WERI-Rb-1 (cell line): ENCODE measurements at regions not wholly inside any gene's neighbourhood (a gene's known extent, or its start where the extent isn't known, plus 50 kb on each side); places are given as distances from the start of the nearest gene placed in this dataset.

Experiments used
- DNase-seq: peaks from one replicate; pipeline ENCODE4 v3.0.0-alpha.2; 2020
- H3K27ac ChIP-seq: fragments of 250-450 bp; sonication (Bioruptor Pico); 2 replicates; pipeline ENCODE4 v1.5.1; 2020; ENCODE audit warnings: mild to moderate bottlenecking, moderate library complexity
- H3K27me3 ChIP-seq: fragments of 250-450 bp; sonication (Bioruptor Pico); 2 replicates; pipeline ENCODE4 v1.5.1; 2021; ENCODE audit warnings: mild to moderate bottlenecking, low read depth, moderate library complexity; ENCODE audit not compliant: insufficient read depth, severe bottlenecking
- H3K36me3 ChIP-seq: fragments of 250-450 bp; sonication (Bioruptor Pico); 2 replicates; pipeline ENCODE4 v1.5.1; 2020; ENCODE audit warnings: mild to moderate bottlenecking, moderate library complexity
- H3K4me3 ChIP-seq: 2 replicates; pipeline ENCODE4 v1.5.1; 2011; ENCODE audit warnings: low read depth, mild to moderate bottlenecking, control low read depth, low read length
- H3K9me3 ChIP-seq: fragments of 250-450 bp; sonication (Bioruptor Pico); 2 replicates; pipeline ENCODE4 v1.5.1; 2021; ENCODE audit warnings: mild to moderate bottlenecking, moderate library complexity; ENCODE audit not compliant: severe bottlenecking
- CTCF ChIP-seq: IDR thresholded peaks from 2 replicates; pipeline ENCODE4 v1.5.1; 2011; ENCODE audit warnings: low read depth, mild to moderate bottlenecking, control low read depth, inconsistent platforms, low read length

GRCh38 chr3:165645191-165645590 lies 192.0 kb downstream of the BCHE start:
- no peaks in the 10 kb centered on the region for H3K9me3 ChIP-seq
- no peak overlapping the region for H3K4me3 ChIP-seq
- no peak overlapping the region for H3K27ac ChIP-seq
- no peak for DNase-seq
- TF ChIP-seq CTCF = no peak
- H3K36me3 ChIP-seq = no peaks in the 10 kb centered on the region
- H3K27me3 ChIP-seq = no peaks in the 10 kb centered on the region

DNA sequence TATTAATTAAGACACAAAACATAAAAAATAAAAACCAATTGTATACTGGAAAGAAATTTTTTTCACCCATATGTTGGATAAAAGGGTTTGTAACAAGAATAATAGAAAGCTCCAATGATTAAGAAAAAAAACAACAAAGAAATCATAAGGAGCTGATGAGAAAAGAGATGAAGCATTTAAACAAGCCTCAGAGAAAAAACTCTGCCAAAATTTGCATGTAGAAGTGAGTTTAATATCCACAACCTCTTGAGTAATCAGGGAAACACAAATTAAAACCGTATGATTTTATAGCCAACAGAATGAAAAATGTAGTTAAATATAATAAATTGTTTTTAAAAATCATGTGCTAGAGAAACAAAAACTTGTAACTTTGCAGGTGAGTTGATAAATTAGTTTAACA lies 192.9 kb downstream of the BCHE start:
- Histone ChIP-seq H3K36me3 (no peaks in the 10 kb centered on the region), H3K27me3 (no peaks in the 10 kb centered on the region), H3K4me3 (no peak overlapping the region), H3K27ac (no peak overlapping the region), H3K9me3 (no peaks in the 10 kb centered on the region)
- TF ChIP-seq CTCF = no peak
- no peak for DNase-seq

GRCh38 chr3:165643425-165643824 lies 193.8 kb downstream of the BCHE start:
- no peak for TF ChIP-seq CTCF
- no peaks in the 10 kb centered on the region for H3K36me3 ChIP-seq
- no peaks in the 10 kb centered on the region for H3K9me3 ChIP-seq
- H3K27me3 ChIP-seq = no peaks in the 10 kb centered on the region
- H3K27ac ChIP-seq = no peak overlapping the region
- no peak for DNase-seq
- H3K4me3 ChIP-seq = no peak overlapping the region

DNA sequence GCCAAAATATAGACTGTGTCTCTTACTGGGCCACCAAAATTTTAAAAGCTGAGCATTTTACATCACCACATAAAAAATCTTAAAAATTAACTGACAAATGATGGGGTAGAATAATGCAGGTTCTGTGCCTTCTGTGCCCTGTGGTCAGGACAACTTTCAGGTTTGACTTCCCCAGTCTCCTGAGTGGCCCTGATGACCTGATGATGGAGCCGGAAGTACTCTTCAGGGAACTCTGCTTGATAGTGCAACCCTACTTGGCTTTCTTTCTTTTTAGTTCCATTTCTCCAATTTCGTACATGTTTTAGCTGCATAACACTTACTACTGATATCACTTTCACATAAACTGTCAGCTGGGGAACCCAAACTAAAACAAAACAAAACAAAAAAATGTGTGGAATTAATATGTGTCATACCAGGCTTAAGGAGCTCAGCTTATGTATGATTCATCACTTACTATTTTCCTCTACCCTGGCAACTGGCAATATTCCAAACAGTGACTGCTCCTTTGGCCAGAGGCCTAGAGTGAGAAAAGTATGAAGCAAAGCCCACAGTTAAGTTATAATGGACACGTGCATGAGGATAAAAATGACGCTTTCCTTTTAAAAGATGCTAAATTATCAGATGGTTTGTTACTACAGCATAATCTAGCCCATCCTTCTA lies 194.3 kb downstream of the BCHE start:
- H3K36me3 ChIP-seq = no peaks in the 10 kb centered on the region
- H3K4me3 ChIP-seq = no peak overlapping the region
- H3K27ac ChIP-seq = no peak overlapping the region
- H3K9me3 ChIP-seq = no peaks in the 10 kb centered on the region
- DNase-seq = no peak
- TF ChIP-seq CTCF = no peak
- no peaks in the 10 kb centered on the region for H3K27me3 ChIP-seq

DNA sequence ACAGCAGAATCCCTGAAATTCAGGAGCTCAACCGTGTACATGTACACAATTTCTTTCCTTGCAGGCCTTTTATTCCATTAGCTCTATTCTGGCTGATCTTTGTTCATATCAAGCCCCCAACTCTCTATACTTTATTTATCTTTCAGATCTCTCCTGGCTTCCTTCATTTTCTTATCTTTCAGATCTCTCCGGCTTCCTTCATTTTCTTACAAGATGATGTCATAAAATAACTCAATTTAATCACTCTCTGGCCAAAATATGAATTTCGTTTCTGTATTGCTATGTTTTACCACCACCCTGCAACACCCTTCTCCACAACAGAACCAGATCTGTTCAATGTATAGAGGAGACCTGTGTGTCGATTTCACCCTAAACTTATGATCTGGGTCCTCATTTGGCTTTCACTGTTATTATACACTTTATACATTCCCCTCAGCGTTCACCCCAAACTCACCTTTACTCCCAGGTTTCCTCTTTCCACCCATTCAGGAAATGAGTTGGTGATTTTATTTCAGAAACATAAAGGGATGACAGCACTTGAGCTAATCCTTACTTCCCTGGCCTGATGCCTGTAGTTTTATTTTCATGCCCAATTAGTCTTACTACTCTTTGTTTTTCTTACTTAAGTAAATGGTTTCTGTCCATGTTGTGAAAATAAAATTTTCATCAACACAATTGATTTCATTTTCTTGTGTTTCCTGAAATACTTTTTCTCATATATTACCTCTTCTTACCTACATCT lies 195.5 kb downstream of the BCHE start:
- TF ChIP-seq CTCF = no peak
- Histone ChIP-seq H3K27ac (no peak overlapping the region), H3K4me3 (no peak overlapping the region), H3K27me3 (no peaks in the 10 kb centered on the region), H3K36me3 (no peaks in the 10 kb centered on the region), H3K9me3 (no peaks in the 10 kb centered on the region)
- no peak for DNase-seq

DNA sequence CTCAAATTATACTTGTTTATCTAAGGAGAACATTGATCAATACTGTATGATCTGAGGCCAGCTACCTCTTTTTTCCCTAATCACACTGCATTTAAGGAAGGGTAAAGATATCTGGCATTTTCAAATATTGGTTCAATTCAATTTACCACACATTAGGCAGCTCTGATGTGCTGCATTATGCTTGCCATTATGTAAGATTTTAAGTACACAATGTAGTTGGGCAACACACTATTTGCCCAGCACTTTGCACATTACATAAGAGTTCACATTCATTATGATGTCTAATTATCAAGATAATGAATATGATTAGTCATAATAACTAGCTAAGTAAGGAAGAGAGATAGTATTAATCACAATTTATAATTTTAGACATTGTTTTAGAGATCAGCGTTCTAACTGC lies 196.3 kb downstream of the BCHE start:
- DNase-seq = no peak
- H3K4me3 ChIP-seq = no peak overlapping the region
- no peaks in the 10 kb centered on the region for H3K36me3 ChIP-seq
- no peak for TF ChIP-seq CTCF
- H3K9me3 ChIP-seq = no peaks in the 10 kb centered on the region
- H3K27me3 ChIP-seq = no peaks in the 10 kb centered on the region
- no peak overlapping the region for H3K27ac ChIP-seq
